ENCODE measurements at regions not wholly inside any gene's neighbourhood (a gene's known extent, or its start where the extent isn't known, plus 50 kb on each side); places are given as distances from the start of the nearest gene placed in this dataset.

DNA sequence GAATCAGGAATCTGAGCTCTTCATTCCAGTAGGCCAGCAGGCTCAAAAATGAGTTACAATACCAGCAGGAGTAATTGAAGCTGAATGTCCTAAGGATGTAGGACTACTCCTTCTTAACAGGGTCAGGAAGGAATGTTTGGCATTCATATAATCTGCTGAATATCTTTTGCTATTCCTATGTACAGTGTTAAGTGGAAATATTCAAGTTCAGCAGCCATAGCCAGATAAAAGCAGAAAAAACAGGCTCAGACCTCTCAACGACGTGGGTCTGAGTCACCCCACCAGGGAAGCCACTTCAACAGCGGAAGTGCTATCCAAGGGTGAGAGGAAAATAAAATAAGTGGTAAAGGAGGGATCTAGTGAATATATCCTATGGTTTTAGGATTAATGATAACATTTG lies 577.0 kb downstream of the SPOCK3 start:
- DNase-seq, result no peak

DNA sequence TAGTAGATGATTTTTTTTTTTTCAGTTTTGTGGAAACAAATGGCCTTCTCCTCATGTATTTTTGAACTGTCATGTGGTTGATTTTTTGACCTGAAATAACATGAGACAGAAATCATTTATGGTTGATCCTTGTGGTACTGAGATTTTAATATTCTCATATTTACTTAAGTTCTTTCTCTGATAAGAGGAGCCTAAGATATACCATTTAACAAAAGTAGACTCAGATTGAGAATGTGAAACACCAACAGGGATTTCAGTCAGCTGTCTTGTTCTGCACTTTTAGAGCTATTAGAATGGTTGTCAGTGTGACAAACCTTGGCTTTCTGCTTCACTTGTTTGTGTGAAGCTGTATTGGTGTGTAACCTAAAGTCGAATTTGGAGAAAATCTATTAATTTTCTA lies 575.7 kb downstream of the SPOCK3 start:
- no peak for DNase-seq

DNA sequence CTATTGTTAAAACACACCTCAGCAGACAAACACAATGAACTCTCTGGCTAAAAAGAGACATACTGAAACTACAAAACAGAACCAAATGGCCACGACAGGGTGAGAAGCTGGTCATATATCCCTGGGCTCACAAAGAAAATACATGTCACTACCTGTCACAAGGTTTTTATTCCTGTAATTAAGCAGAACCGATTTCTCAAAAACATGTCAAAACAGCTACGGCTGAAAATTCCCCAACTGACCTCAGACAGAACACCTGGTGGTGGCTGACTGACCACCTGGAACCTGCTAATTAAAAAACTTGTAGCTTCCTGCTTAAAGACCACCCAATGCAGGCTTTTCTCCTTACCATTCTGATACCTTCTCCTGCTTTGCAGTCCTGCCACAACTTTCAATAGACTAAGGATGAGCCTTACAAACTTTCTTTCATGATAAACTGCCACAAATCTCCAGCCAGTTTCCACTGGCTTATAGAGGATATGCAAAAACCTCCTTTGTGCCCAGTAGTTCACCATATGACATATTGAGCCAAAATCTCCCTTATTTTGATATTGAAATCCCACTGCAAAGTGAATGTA lies 571.9 kb downstream of the SPOCK3 start:
- DNase-seq, result no peak

DNA sequence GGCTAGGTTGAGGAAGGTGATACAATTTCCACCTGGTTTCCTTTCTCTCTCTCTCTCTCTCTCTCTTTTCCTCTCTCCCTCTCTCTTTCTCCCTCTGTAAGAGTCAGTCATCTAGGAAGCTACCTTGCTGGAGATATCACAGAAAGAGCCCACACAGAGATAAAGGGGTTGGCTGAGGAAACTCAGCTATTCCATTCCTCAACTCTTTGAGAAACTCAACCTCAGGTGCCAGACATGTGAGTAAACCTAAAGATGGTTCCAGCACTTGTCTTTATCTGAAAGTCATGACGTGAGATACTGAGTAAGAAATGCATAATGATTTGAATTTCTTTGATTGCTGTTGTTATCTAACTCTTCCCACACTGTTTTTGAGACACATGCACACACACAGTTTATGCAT lies 564.0 kb downstream of the SPOCK3 start:
- no peak for DNase-seq

DNA sequence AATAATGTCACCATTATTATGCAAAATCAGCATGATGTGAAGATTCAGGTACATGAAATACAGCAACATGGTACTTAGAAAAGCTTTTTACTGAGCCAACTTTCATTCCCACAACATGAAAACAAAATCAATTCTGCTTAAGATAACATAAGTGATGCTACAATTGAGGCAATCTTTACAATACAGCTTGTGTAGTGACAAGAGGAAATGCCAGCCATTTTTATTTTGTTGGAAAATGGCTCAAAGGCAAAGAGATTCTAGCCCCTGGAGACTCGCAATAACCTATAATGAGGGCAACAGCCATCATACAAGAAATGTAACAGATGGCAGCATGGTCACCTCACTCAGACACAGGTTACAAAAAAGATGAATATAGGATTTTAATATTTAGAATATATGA lies 560.4 kb downstream of the SPOCK3 start:
- no peak for DNase-seq

DNA sequence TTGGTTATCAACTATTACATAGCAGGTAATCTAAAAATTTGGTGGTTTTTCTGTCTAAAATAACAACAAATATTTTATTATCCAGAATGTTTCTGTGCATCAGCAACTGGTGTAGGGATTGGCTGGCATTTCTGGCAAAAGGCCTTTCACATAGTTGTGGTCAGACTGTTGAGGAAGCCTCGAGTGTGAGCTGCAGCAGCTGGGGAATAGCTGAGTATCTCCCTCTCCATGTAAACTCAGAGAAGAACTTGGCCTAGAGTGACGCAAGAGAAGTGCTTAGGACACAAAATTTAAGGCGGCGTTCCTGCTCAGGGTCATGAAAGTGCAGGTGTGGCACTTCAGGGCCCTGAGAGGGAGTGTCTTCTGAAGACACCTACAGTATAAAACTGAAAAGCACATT lies 558.9 kb downstream of the SPOCK3 start:
- DNase-seq, result no peak

DNA sequence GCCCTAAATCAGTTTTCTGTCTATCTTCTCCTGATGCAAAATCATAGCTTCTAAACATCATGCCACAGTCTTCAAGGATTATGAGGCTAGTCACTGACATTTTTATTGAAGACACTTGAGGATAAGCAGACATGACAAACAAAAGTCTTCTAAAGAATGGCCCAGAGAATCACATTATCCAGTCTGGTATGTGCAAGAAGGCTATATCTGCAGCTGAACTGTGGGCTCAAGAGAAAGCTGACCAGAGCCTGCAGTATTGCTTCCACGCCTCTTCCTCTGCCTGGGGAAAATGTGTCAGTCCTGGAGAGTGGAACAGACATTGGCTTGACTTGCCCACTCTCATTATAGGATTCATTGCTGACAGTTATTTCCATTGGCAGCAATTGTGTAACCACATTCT lies 553.5 kb downstream of the SPOCK3 start:
- no peak for DNase-seq

DNA sequence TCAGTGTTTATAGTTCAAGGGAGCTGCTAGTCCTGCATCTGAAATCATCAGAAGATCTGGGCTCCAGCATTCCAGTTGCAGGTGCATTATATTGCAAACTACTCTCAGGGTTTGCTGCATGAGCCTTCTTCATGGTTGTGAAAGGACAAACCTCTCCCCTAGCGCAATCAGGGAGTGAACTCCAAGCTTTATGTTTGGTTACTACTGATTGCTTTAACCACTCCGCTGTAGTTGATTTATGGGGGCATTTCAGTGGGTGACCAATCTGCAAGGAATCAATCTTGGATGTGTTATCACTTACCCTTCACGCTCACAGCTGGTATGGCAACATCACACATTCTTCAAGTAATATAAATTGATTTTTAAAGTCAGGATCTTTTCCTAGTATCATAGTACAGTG lies 552.1 kb downstream of the SPOCK3 start:
- no peak for DNase-seq

Data from activated CD4-positive, alpha-beta T cell treated with anti-CD3 and anti-CD28 coated beads, Interleukin-2, Interleukin-6, amounts not matched to agents 100 ng/mL and 50 ng/mL, durations not matched to agents 16 hours and 8 hours (primary cell).